CD14-positive monocyte (primary cell): ENCODE measurements at regions not wholly inside any gene's neighbourhood (a gene's known extent, or its start where the extent isn't known, plus 50 kb on each side); places are given as distances from the start of the nearest gene placed in this dataset.

Experiments used
- DNase-seq, 3 donors: peaks; one replicate each; pipeline ENCODE4 v3.0.0-alpha.2; 2011 to 2022
- H2AFZ ChIP-seq: 2 replicates; pipeline ENCODE4 v1.6.0; 2012; ENCODE audit warnings: mild to moderate bottlenecking, low read depth, low read length, inconsistent platforms; ENCODE audit not compliant: insufficient read depth, poor library complexity, severe bottlenecking
- H3K27ac ChIP-seq, 2 donors: 1 replicate in 1 of 2; 2 replicates in 1 of 2; pipeline ENCODE4 v1.5.1; 2012 to 2013; ENCODE audit warnings: low read length in 2 of 2, control low read depth in 1 of 2, inconsistent platforms in 1 of 2, low read depth in 1 of 2, mild to moderate bottlenecking in 1 of 2
- H3K27me3 ChIP-seq, 2 donors: one replicate each; pipeline versions ENCODE4 v1.6.0 to v1.6.1; 2011 to 2013; ENCODE audit warnings: low read length in 2 of 2; ENCODE audit not compliant: control insufficient read depth in 2 of 2, insufficient read depth in 2 of 2
- H3K36me3 ChIP-seq, 2 donors: replicated peaks in 1 of 2; 1 replicate in 1 of 2; 2 replicates in 1 of 2; pipeline versions ENCODE4 v1.5.1 to v1.6.1; 2012 to 2013; ENCODE audit warnings: low read length in 2 of 2, control low read depth in 1 of 2, inconsistent platforms in 1 of 2, mild to moderate bottlenecking in 1 of 2; ENCODE audit not compliant: insufficient read depth in 2 of 2, control insufficient read depth in 1 of 2
- H3K4me1 ChIP-seq, 2 donors: 1 replicate in 1 of 2; 2 replicates in 1 of 2; pipeline versions ENCODE4 v1.5.1 to v1.6.1; 2012 to 2013; ENCODE audit warnings: low read length in 2 of 2, control low read depth in 1 of 2, inconsistent platforms in 1 of 2, mild to moderate bottlenecking in 1 of 2, moderate library complexity in 1 of 2; ENCODE audit not compliant: insufficient read depth in 2 of 2, control insufficient read depth in 1 of 2
- H3K4me2 ChIP-seq: replicated peaks from 2 replicates; pipeline ENCODE3; 2012; ENCODE audit warnings: low read length, moderate library complexity, mild to moderate bottlenecking; ENCODE audit not compliant: poor library complexity, severe bottlenecking; ENCODE audit errors: extremely low read depth
- H3K4me3 ChIP-seq, 3 experiments: fragments of 200-600 bp in 1 of 3; sonication (generic) in 1 of 3; replicated peaks in 1 of 3; 1 replicate in 2 of 3; 2 replicates in 1 of 3; pipeline ENCODE4 v1.5.1; 2011 to 2013; ENCODE audit warnings: low read length in 3 of 3, mild to moderate bottlenecking in 3 of 3, control low read depth in 2 of 3, low read depth in 2 of 3, inconsistent platforms in 1 of 3, moderate library complexity in 1 of 3
- H3K79me2 ChIP-seq: 2 replicates; pipeline ENCODE4 v1.6.0; 2012; ENCODE audit warnings: mild to moderate bottlenecking, control low read depth, inconsistent platforms, low read length, moderate library complexity; ENCODE audit not compliant: insufficient read depth
- H3K9ac ChIP-seq: 2 replicates; pipeline ENCODE4 v1.6.0; 2017; ENCODE audit warnings: low read length, mild to moderate bottlenecking; ENCODE audit not compliant: insufficient read depth, poor library complexity, severe bottlenecking
- H3K9me3 ChIP-seq, 2 donors: replicated peaks in 1 of 2; 1 replicate in 1 of 2; 2 replicates in 1 of 2; pipeline versions ENCODE4 v1.5.1 to v1.6.1; 2012 to 2013; ENCODE audit warnings: low read length in 2 of 2, control low read depth in 1 of 2; ENCODE audit not compliant: control insufficient read depth in 1 of 2, insufficient read depth in 1 of 2
- H4K20me1 ChIP-seq: 2 replicates; pipeline ENCODE4 v1.6.0; 2012; ENCODE audit warnings: mild to moderate bottlenecking, low read length, control low read depth, moderate library complexity; ENCODE audit not compliant: insufficient read depth
- H3K27ac Mint-ChIP-seq, 7 donors: one replicate each; pipeline ENCODE4 v1.8.0; 2020; ENCODE audit warnings: mild to moderate bottlenecking in 7 of 7, mixed read lengths in 7 of 7, moderate library complexity in 6 of 7, inconsistent platforms in 2 of 7
- H3K27me3 Mint-ChIP-seq, 3 donors: one replicate each; pipeline ENCODE4 v1.8.0; 2021 to 2022; ENCODE audit warnings: low read depth in 3 of 3, mild to moderate bottlenecking in 3 of 3, mixed read lengths in 3 of 3, moderate library complexity in 3 of 3, inconsistent platforms in 1 of 3
- H3K36me3 Mint-ChIP-seq, 2 donors: one replicate each; pipeline ENCODE4 v1.8.0; 2020; ENCODE audit warnings: mixed read lengths in 2 of 2, inconsistent platforms in 1 of 2, mild to moderate bottlenecking in 1 of 2
- H3K4me1 Mint-ChIP-seq: one replicate; pipeline ENCODE4 v1.8.0; 2020; ENCODE audit warnings: mild to moderate bottlenecking, mixed read lengths
- H3K4me3 Mint-ChIP-seq, 2 donors: one replicate each; pipeline ENCODE4 v1.8.0; 2020; ENCODE audit warnings: mild to moderate bottlenecking in 2 of 2, mixed read lengths in 2 of 2, moderate library complexity in 1 of 2
- H3K9me3 Mint-ChIP-seq, 7 donors: one replicate each; pipeline ENCODE4 v1.8.0; 2020 to 2022; ENCODE audit warnings: mixed read lengths in 7 of 7, mild to moderate bottlenecking in 6 of 7, moderate library complexity in 6 of 7, inconsistent platforms in 2 of 7
- CTCF ChIP-seq: fragments of 200-600 bp; IDR thresholded peaks from one replicate; pipeline ENCODE4 v1.8.0; 2022; ENCODE audit warnings: antibody characterized with exemption, mild to moderate bottlenecking
- WGBS: methylation state at CpG from one replicate; pipeline ENCODE4 v1.1.5; 2013; ENCODE audit warnings: missing lambda C conversion rate; ENCODE audit not compliant: insufficient coverage; 5-methylcytosine and 5-hydroxymethylcytosine counted together
- intact Hi-C, 2 donors: fragments of 100-400 bp; cut with micrococcal nuclease; formaldehyde crosslinking; loops; one replicate each; pipeline versions ENCODE4 v1.15.0 to v1.15.1; 2023

GRCh38 chr5:33210978-33211377 lies 229.8 kb upstream of the TARS1 start:
- Mint-ChIP-seq H3K36me3 (no peaks in the 10 kb centered on the region), H3K9me3 (peaks cover 0 to 9% (median 3%) of the 10 kb centered on the region in 7 donors), H3K4me1 (peaks cover 5% of the 10 kb centered on the region), H3K4me3 (no peak overlapping the region), H3K27me3 (no peaks in the 10 kb centered on the region), H3K27ac (no peak overlapping the region)
- no peak for TF ChIP-seq CTCF
- no peaks in the 10 kb centered on the region for H3K36me3 ChIP-seq
- no peaks in the 10 kb centered on the region for H4K20me1 ChIP-seq
- H3K9me3 ChIP-seq: no peaks in the 10 kb centered on the region
- no peaks in the 10 kb centered on the region for H3K79me2 ChIP-seq
- 85% methylated on average over 2 of the region's 5 CpGs for WGBS
- H3K27ac ChIP-seq: no peak overlapping the region
- no peak overlapping the region for H2AFZ ChIP-seq
- H3K9ac ChIP-seq: no peak overlapping the region
- H3K4me2 ChIP-seq: no peak overlapping the region
- no peak overlapping the region for H3K4me3 ChIP-seq
- H3K27me3 ChIP-seq: no peaks in the 10 kb centered on the region
- intact Hi-C loops: no loop called here
- H3K4me1 ChIP-seq: no peaks in the 10 kb centered on the region
- DNase-seq: no peak

- Histone ChIP-seq H3K9ac (no peak overlapping the region), H3K4me1 (no peaks in the 10 kb centered on the region), H3K9me3 (no peaks in the 10 kb centered on the region), H2AFZ (no peak overlapping the region), H3K27me3 (no peaks in the 10 kb centered on the region), H3K36me3 (no peaks in the 10 kb centered on the region), H3K79me2 (no peaks in the 10 kb centered on the region), H3K27ac (no peak overlapping the region), H4K20me1 (no peaks in the 10 kb centered on the region), H3K4me3 (no peak overlapping the region), H3K4me2 (no peak overlapping the region)
- no peak for TF ChIP-seq CTCF
- Mint-ChIP-seq H3K27me3 (no peaks in the 10 kb centered on the region), H3K27ac (no peak overlapping the region), H3K4me1 (peaks cover 5% of the 10 kb centered on the region), H3K4me3 (no peak overlapping the region), H3K36me3 (no peaks in the 10 kb centered on the region), H3K9me3 (peaks cover 0 to 7% (median 3%) of the 10 kb centered on the region in 7 donors)
- no CpG with 5 or more reads among the region's 1 CpG for WGBS
- no peak for DNase-seq
- intact Hi-C loops: no loop called here
These were observed 228.3 kb upstream of the TARS1 start for GRCh38 chr5:33212439-33212838.
